Stimulated activated CD8-positive, alpha-beta memory T cell treated with anti-CD3 and anti-CD28 coated beads, Interleukin-12 subunit alpha, Interleukin-12 subunit beta, amount 100 ng/mL, for 24 hours (primary cell): ENCODE measurements at regions not wholly inside any gene's neighbourhood (a gene's known extent, or its start where the extent isn't known, plus 50 kb on each side); places are given as distances from the start of the nearest gene placed in this dataset.
"Not testable (repeated sequence)": the region's sequence is repeated elsewhere in the genome, so short reads cannot be mapped to it uniquely, and the experiment has no call there.

Experiments
- DNase-seq: peaks from one replicate; pipeline ENCODE4 v3.0.0-alpha.2; 2020; ENCODE audit errors: extremely low read depth

- no peak for DNase-seq
These were observed 132.3 kb downstream of the TNFSF18 start for GRCh38 chr1:172918478-172918877.

- DNase-seq: no peak
These were observed 124.7 kb downstream of the TNFSF18 start for GRCh38 chr1:172926070-172926469.

- no peak for DNase-seq
These were observed 122.3 kb downstream of the TNFSF18 start for GRCh38 chr1:172928412-172928811.

- DNase-seq: no peak
These were observed 121.7 kb downstream of the TNFSF18 start for GRCh38 chr1:172929006-172929405.

GRCh38 chr1:172930142-172930541, 120.6 kb downstream of the TNFSF18 start:
- no peak for DNase-seq

- no peak for DNase-seq
These were observed 119.4 kb downstream of the TNFSF18 start for GRCh38 chr1:172931340-172931739.

GRCh38 chr1:172931761-172932160, 119.0 kb downstream of the TNFSF18 start:
- no peak for DNase-seq

GRCh38 chr1:172932981-172933380, 117.8 kb downstream of the TNFSF18 start:
- DNase-seq: no peak

GRCh38 chr1:172934417-172934762, 116.4 kb downstream of the TNFSF18 start:
- DNase-seq: no peak

- DNase-seq: no peak
These were observed 115.6 kb downstream of the TNFSF18 start for GRCh38 chr1:172935062-172935592.

- DNase-seq: no peak
These were observed 114.6 kb downstream of the TNFSF18 start for GRCh38 chr1:172936088-172936645.

GRCh38 chr1:172938681-172939080, 112.1 kb downstream of the TNFSF18 start:
- DNase-seq: no peak

GRCh38 chr1:172939475-172939874, 111.3 kb downstream of the TNFSF18 start:
- DNase-seq: no peak

GRCh38 chr1:172940174-172940855, 110.4 kb downstream of the TNFSF18 start:
- DNase-seq: no peak

- no peak for DNase-seq
These were observed 109.3 kb downstream of the TNFSF18 start for GRCh38 chr1:172941471-172941870.

GRCh38 chr1:172941945-172942344, 108.8 kb downstream of the TNFSF18 start:
- DNase-seq: no peak

GRCh38 chr1:172943138-172943537, 107.6 kb downstream of the TNFSF18 start:
- not testable (repeated sequence) for DNase-seq

- DNase-seq: no peak
These were observed 105.8 kb downstream of the TNFSF18 start for GRCh38 chr1:172944931-172945330.

- DNase-seq: no peak
These were observed 103.8 kb downstream of the TNFSF18 start for GRCh38 chr1:172946814-172947507.

- no peak for DNase-seq
These were observed 102.3 kb downstream of the TNFSF18 start for GRCh38 chr1:172948457-172948856.

GRCh38 chr1:172949096-172949495, 101.6 kb downstream of the TNFSF18 start:
- DNase-seq: no peak

- DNase-seq: no peak
These were observed 100.2 kb downstream of the TNFSF18 start for GRCh38 chr1:172950528-172950927.
